ENCODE measurements at regions not wholly inside any gene's neighbourhood (a gene's known extent, or its start where the extent isn't known, plus 50 kb on each side); places are given as distances from the start of the nearest gene placed in this dataset.
A peak's percentile ranks its signal among the peaks of the same experiment; 100 is the strongest.
"Not testable (repeated sequence)": the region's sequence is repeated elsewhere in the genome, so short reads cannot be mapped to it uniquely, and the experiment has no call there.

- no peak overlapping the region for H3K27ac ChIP-seq
- H3K4me3 ChIP-seq = no peak overlapping the region
Observed at GRCh38 chr14:58918066-58918738, 270.3 kb upstream of the DAAM1 start.

DNA sequence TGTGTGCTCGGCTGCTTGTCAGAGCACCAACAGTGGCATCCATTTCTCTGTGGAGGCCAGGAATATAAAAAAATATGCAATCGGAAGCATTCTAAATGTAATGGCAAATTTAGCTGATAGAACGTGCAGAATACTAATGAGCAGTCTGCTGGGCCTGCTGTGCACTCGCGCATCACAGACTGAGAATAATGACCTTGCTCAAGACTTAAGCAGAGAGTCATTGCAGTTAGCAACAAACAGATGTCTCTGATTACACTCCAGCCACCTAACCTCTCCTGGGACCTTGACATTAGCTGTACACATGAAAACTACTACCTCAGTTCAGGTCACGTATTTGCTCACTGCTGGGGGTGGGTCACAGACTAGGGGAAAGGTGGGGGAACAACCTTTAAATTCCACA, 269.2 kb upstream of the DAAM1 start:
- Histone ChIP-seq H3K4me3 (no peak overlapping the region), H3K27ac (no peak overlapping the region)

GRCh38 chr14:58920230-58920629, 268.2 kb upstream of the DAAM1 start:
- Histone ChIP-seq H3K27ac (no peak overlapping the region), H3K4me3 (no peak overlapping the region)

- not testable (repeated sequence) for H3K27ac ChIP-seq, H3K4me3 ChIP-seq
Observed at GRCh38 chr14:58922201-58922940, 266.1 kb upstream of the DAAM1 start.

GRCh38 chr14:58923751-58924405, 264.6 kb upstream of the DAAM1 start:
- no peak overlapping the region for H3K27ac ChIP-seq
- no peak overlapping the region for H3K4me3 ChIP-seq

DNA sequence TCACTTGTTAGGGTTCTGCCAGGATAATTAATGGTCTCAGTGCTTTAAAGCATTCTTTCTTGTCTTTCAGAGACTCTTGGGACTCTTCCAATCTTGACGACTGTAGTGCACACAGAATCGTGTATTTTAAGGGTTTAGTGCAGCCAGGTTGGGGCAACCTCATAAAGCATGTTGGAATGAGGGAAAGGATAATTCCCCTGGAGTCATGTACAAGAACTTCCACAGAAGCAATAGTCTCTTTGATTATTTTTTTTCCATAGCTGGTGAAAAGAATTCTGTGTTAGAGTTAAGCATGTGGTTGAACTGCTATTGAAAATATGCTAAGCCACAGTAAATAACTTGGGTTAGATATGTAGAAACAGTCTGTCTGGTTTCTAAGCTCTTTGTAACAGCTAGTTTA, 246.8 kb upstream of the DAAM1 start:
- Histone ChIP-seq H3K27ac (no peak overlapping the region), H3K4me3 (no peak overlapping the region)

DNA sequence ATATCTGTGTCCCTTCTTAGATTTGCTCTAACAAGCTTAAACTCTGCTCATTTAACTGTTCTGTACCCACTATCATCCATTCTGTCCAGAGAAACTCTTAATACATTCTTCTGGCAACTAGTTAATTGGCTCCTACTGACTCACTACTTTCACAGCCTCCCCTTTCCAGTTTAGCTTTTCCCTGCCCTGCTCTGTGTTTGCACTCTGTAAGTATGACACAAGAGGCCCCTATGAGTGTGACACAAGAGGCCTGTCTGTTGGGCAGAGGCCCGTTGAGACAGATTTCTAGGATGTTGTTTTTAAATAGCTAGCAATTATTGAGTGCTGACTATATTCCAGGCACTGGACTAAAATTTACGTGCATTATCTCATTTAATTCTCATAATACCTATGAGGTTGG, 246.0 kb upstream of the DAAM1 start:
- H3K4me3 ChIP-seq = no peak overlapping the region
- peak overlapping the region in 1 of 21 experiments; percentile 22 for H3K27ac ChIP-seq

GRCh38 chr14:58944343-58944967, 244.0 kb upstream of the DAAM1 start:
- Histone ChIP-seq H3K4me3 (no peak overlapping the region), H3K27ac (no peak overlapping the region)

DNA sequence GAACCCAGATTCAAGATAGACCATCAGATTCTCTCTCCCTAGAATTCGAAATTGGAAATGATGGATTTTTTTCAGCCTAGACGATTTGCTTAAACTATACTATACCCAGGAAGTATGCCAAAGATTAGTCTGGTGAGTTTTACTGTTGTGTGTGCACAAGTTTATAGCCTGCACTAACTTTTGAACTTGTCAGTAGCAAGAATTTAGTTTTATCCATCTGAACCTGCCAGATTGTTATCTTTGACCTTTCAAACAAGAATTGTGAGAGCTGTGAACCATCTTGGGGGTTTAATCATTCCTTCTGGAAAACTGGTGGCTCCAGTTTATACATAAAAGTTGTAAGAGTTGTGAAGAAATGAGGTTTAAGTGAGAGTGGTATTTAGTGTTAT, 243.5 kb upstream of the DAAM1 start:
- H3K4me3 ChIP-seq = no peak overlapping the region
- no peak overlapping the region for H3K27ac ChIP-seq

- no peak overlapping the region for H3K4me3 ChIP-seq
- no peak overlapping the region for H3K27ac ChIP-seq
Observed at GRCh38 chr14:58946431-58946830, 242.0 kb upstream of the DAAM1 start.

GRCh38 chr14:58947156-58947555, 241.3 kb upstream of the DAAM1 start:
- Histone ChIP-seq H3K27ac (no peak overlapping the region), H3K4me3 (no peak overlapping the region)

GRCh38 chr14:58947814-58948445, 240.5 kb upstream of the DAAM1 start:
- H3K27ac ChIP-seq = no peak overlapping the region
- no peak overlapping the region for H3K4me3 ChIP-seq

GRCh38 chr14:58950555-58950954, 237.9 kb upstream of the DAAM1 start:
- Histone ChIP-seq H3K4me3 (no peak overlapping the region), H3K27ac (no peak overlapping the region)

- Histone ChIP-seq H3K27ac (no peak overlapping the region), H3K4me3 (no peak overlapping the region)
Observed at GRCh38 chr14:58951143-58951542, 237.3 kb upstream of the DAAM1 start.

DNA sequence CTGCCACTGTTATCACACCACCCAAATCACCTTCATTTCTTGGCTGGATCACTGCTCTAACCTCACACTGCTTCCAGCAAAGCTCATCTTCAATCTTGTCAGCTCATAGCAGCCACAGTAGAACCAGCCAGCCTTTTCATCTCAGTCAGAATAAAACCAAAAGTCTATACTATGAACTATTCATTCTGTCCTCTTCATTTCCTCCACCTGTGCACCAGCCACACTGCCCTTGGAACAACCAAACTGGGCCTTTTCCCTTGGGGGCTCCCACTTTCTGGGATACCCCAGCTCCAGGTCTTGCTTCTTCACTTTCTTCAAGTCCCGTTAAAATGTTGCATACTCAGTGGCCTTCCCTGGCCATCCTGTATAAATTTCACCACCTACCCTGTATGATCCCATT, 234.4 kb upstream of the DAAM1 start:
- Histone ChIP-seq H3K4me3 (no peak overlapping the region), H3K27ac (no peak overlapping the region)

GRCh38 chr14:58954901-58955861, 233.3 kb upstream of the DAAM1 start:
- Histone ChIP-seq H3K4me3 (no peak overlapping the region), H3K27ac (peak overlapping the region in 1 of 21 experiments; percentile 9)

GRCh38 chr14:58961045-58961731, 227.3 kb upstream of the DAAM1 start:
- Histone ChIP-seq H3K27ac (no peak overlapping the region), H3K4me3 (no peak overlapping the region)

DNA sequence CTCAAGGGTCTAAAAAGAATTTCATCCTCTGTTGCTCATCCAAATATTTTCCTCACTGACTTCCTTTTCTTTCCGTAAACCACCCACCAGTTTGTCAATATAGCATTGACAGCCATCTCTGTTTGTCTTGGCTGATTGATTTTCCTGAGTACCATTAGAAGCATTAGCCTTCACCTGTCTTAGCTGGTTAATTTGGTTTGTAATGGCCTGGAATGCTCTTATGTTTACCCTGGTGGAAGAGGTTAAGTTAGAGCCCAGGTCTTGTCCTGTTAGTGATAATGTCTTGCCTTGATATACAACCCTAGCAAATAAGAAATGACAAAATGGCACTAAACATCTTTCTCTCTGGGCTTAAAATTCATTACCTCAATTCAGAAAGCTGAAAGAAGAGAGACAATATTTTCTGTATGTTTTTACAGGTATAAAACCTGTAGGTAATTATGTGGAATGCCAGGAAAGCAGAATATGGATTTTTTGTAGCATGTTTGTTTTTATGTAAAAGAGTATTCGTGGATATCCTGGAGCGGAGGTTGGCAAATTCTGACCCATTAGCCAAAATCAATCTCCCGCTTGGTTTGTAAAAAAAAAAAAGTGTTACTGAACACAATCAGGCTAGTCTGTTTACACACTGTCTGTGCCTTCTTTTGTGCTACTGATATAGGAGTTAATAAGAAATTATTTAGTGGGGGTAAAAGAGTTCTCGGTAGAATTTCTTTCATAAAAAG, 224.4 kb upstream of the DAAM1 start:
- Histone ChIP-seq H3K4me3 (no peak overlapping the region), H3K27ac (no peak overlapping the region)
